ENCODE measurements at regions not wholly inside any gene's neighbourhood (a gene's known extent, or its start where the extent isn't known, plus 50 kb on each side); places are given as distances from the start of the nearest gene placed in this dataset.
A peak's percentile ranks its signal among the peaks of the same experiment; 100 is the strongest.

DNA sequence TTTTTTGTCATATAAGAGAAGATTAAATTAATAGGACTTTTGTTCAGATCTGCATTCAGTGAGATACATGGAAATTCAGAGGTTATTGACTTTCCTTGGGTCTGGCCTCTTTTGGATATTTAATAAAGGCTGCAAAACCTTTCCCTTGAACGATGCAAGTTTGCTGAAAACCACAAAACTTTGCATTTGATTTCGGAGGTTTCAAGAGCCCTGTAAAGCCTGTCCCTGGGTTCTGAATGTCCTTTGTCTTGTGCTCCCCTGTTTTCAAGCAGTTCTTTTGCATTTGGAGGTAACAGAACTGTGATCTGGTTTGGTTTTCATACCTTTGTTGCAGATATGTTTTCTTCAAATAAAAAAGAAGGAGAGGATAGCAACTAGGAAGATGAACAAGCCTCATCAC is 188.1 kb upstream of the DMRT1 start:
- H3K4me3 ChIP-seq (replicated peaks in 1 of 4; ENCODE audit: control extremely low read depth in 1 of 4, insufficient read depth in 1 of 4, low read depth in 3 of 4, low read length in 4 of 4), result no peak overlapping the region
- H3K9ac ChIP-seq (ENCODE audit: insufficient read depth, low read length), result no peak overlapping the region
- H3K4me1 ChIP-seq (ENCODE audit: control insufficient read depth, extremely low read depth, insufficient read depth, low read length), result peaks cover 3% of the 10 kb centered on the region
- no peak overlapping the region for H3K27ac ChIP-seq (ENCODE audit: insufficient read depth, low read length)
- H2AFZ ChIP-seq (ENCODE audit: low read length), result no peak overlapping the region
- no peak for DNase-seq (ENCODE audit: low read depth in 2 of 2)
- H4K20me1 ChIP-seq (ENCODE audit: control insufficient read depth, extremely low read depth, insufficient read depth, low read length), result no peaks in the 10 kb centered on the region
- no peak overlapping the region for H3K4me2 ChIP-seq (ENCODE audit: extremely low read depth, insufficient read depth, low read length)
- no peaks in the 10 kb centered on the region for H3K27me3 ChIP-seq (ENCODE audit: control insufficient read depth, insufficient read depth, low read length)
- H3K36me3 ChIP-seq (ENCODE audit: control insufficient read depth, insufficient read depth, low read length), result no peaks in the 10 kb centered on the region
- H3K79me2 ChIP-seq (ENCODE audit: control insufficient read depth, insufficient read depth, low read length), result no peaks in the 10 kb centered on the region
- no peak for TF ChIP-seq EZH2 (IDR thresholded peaks at IDR 0.05; ENCODE audit: low read length, missing control alignments)
- TF ChIP-seq, protein P1, sequence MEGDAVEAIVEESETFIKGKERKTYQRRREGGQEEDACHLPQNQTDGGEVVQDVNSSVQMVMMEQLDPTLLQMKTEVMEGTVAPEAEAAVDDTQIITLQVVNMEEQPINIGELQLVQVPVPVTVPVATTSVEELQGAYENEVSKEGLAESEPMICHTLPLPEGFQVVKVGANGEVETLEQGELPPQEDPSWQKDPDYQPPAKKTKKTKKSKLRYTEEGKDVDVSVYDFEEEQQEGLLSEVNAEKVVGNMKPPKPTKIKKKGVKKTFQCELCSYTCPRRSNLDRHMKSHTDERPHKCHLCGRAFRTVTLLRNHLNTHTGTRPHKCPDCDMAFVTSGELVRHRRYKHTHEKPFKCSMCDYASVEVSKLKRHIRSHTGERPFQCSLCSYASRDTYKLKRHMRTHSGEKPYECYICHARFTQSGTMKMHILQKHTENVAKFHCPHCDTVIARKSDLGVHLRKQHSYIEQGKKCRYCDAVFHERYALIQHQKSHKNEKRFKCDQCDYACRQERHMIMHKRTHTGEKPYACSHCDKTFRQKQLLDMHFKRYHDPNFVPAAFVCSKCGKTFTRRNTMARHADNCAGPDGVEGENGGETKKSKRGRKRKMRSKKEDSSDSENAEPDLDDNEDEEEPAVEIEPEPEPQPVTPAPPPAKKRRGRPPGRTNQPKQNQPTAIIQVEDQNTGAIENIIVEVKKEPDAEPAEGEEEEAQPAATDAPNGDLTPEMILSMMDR (conservative IDR thresholded peaks at IDR 0.05 in 1 of 2, IDR thresholded peaks at IDR 0.05 in 1 of 2; ENCODE audit: low read depth in 1 of 2, low read length in 2 of 2), result no peak
- H3K9me3 ChIP-seq (ENCODE audit: control insufficient read depth, insufficient read depth, low read depth, low read length), result no peaks in the 10 kb centered on the region

- Histone ChIP-seq H3K4me3 (replicated peaks in 1 of 4; ENCODE audit: control extremely low read depth in 1 of 4, insufficient read depth in 1 of 4, low read depth in 3 of 4, low read length in 4 of 4) (no peak overlapping the region), H3K27me3 (ENCODE audit: control insufficient read depth, insufficient read depth, low read length) (no peaks in the 10 kb centered on the region), H3K9ac (ENCODE audit: insufficient read depth, low read length) (no peak overlapping the region), H4K20me1 (ENCODE audit: control insufficient read depth, extremely low read depth, insufficient read depth, low read length) (no peaks in the 10 kb centered on the region), H3K9me3 (ENCODE audit: control insufficient read depth, insufficient read depth, low read depth, low read length) (no peaks in the 10 kb centered on the region), H3K4me1 (ENCODE audit: control insufficient read depth, extremely low read depth, insufficient read depth, low read length) (peaks cover 3% of the 10 kb centered on the region), H3K36me3 (ENCODE audit: control insufficient read depth, insufficient read depth, low read length) (no peaks in the 10 kb centered on the region), H3K4me2 (ENCODE audit: extremely low read depth, insufficient read depth, low read length) (no peak overlapping the region), H3K27ac (ENCODE audit: insufficient read depth, low read length) (no peak overlapping the region), H3K79me2 (ENCODE audit: control insufficient read depth, insufficient read depth, low read length) (no peaks in the 10 kb centered on the region), H2AFZ (ENCODE audit: low read length) (no peak overlapping the region)
- no peak for TF ChIP-seq EZH2 (IDR thresholded peaks at IDR 0.05; ENCODE audit: low read length, missing control alignments)
- TF ChIP-seq, protein P1 (conservative IDR thresholded peaks at IDR 0.05 in 1 of 2, IDR thresholded peaks at IDR 0.05 in 1 of 2; ENCODE audit: low read depth in 1 of 2, low read length in 2 of 2), result no peak
- no peak for DNase-seq (ENCODE audit: low read depth in 2 of 2)
Measured at GRCh38 chr9:653856-654387, 187.6 kb upstream of the DMRT1 start.

- H3K36me3 ChIP-seq (ENCODE audit: control insufficient read depth, insufficient read depth, low read length), result no peaks in the 10 kb centered on the region
- H3K4me3 ChIP-seq (replicated peaks in 1 of 4; ENCODE audit: control extremely low read depth in 1 of 4, insufficient read depth in 1 of 4, low read depth in 3 of 4, low read length in 4 of 4), result no peak overlapping the region
- TF ChIP-seq EZH2 (IDR thresholded peaks at IDR 0.05; ENCODE audit: low read length, missing control alignments), result no peak
- TF ChIP-seq, protein P1 (conservative IDR thresholded peaks at IDR 0.05 in 1 of 2, IDR thresholded peaks at IDR 0.05 in 1 of 2; ENCODE audit: low read depth in 1 of 2, low read length in 2 of 2), result no peak
- no peak overlapping the region for H3K9ac ChIP-seq (ENCODE audit: insufficient read depth, low read length)
- H3K9me3 ChIP-seq (ENCODE audit: control insufficient read depth, insufficient read depth, low read depth, low read length), result no peaks in the 10 kb centered on the region
- peaks cover 3% of the 10 kb centered on the region for H3K4me1 ChIP-seq (ENCODE audit: control insufficient read depth, extremely low read depth, insufficient read depth, low read length)
- peak overlapping the region; percentile 33 for H2AFZ ChIP-seq (ENCODE audit: low read length)
- no peak overlapping the region for H3K4me2 ChIP-seq (ENCODE audit: extremely low read depth, insufficient read depth, low read length)
- no peaks in the 10 kb centered on the region for H3K27me3 ChIP-seq (ENCODE audit: control insufficient read depth, insufficient read depth, low read length)
- no peak overlapping the region for H3K27ac ChIP-seq (ENCODE audit: insufficient read depth, low read length)
- no peaks in the 10 kb centered on the region for H3K79me2 ChIP-seq (ENCODE audit: control insufficient read depth, insufficient read depth, low read length)
- no peaks in the 10 kb centered on the region for H4K20me1 ChIP-seq (ENCODE audit: control insufficient read depth, extremely low read depth, insufficient read depth, low read length)
- DNase-seq (ENCODE audit: low read depth in 2 of 2), result peak; percentile 24 to 53
Measured at GRCh38 chr9:655875-656274, 185.6 kb upstream of the DMRT1 start.

All from fibroblast of lung (primary cell).